Sigmoid colon (tissue), 4 donors: ENCODE measurements at regions not wholly inside any gene's neighbourhood (a gene's known extent, or its start where the extent isn't known, plus 50 kb on each side); places are given as distances from the start of the nearest gene placed in this dataset.

Experiments used
- CTCF ChIP-seq, 4 experiments: fragments of 450-650 bp in 3 of 4; fragments of 200-600 bp in 1 of 4; IDR thresholded peaks; one replicate each; pipeline ENCODE4 v1.5.1; 2016 to 2019; ENCODE audit warnings: antibody characterized with exemption in 4 of 4, mild to moderate bottlenecking in 3 of 4, moderate library complexity in 2 of 4
- EP300 ChIP-seq, 4 donors: sonication (generic); formaldehyde crosslinking; IDR thresholded peaks; one replicate each; pipeline ENCODE4 v1.6.1; 2017; ENCODE audit warnings: antibody characterized with exemption in 4 of 4
- POLR2A ChIP-seq, 2 donors: fragments of 450-650 bp; IDR thresholded peaks; one replicate each; pipeline ENCODE4 v1.6.1; 2016; ENCODE audit warnings: antibody characterized with exemption in 2 of 2, mild to moderate bottlenecking in 2 of 2, moderate library complexity in 2 of 2

- TF ChIP-seq POLR2A (IDR thresholded peaks at IDR 0.05): no peak
- no peak for TF ChIP-seq EP300 (IDR thresholded peaks at IDR 0.05)
- no peak for TF ChIP-seq CTCF (IDR thresholded peaks at IDR 0.05)
Observed at GRCh38 chr3:117597865-117598264, 888.3 kb downstream of the TUSC7 start.
